D341Med (cell line): ENCODE measurements at regions not wholly inside any gene's neighbourhood (a gene's known extent, or its start where the extent isn't known, plus 50 kb on each side); places are given as distances from the start of the nearest gene placed in this dataset.

Experiments used
- DNase-seq: peaks from one replicate; pipeline ENCODE4 v3.0.0; 2012; ENCODE audit warnings: low spot score

GRCh38 chr7:106196460-106197021 lies 84.4 kb upstream of the SYPL1 start:
- DNase-seq = no peak

GRCh38 chr7:106193661-106194060 lies 81.5 kb upstream of the SYPL1 start:
- peak; percentile 86 for DNase-seq

GRCh38 chr7:106190589-106191330 lies 78.6 kb upstream of the SYPL1 start:
- DNase-seq = no peak

GRCh38 chr7:106187613-106188350 lies 75.7 kb upstream of the SYPL1 start:
- no peak for DNase-seq

- DNase-seq = no peak
These were observed 73.6 kb upstream of the SYPL1 start for GRCh38 chr7:106185719-106186118.

- no peak for DNase-seq
These were observed 71.8 kb upstream of the SYPL1 start for GRCh38 chr7:106183952-106184351.

- no peak for DNase-seq
These were observed 70.8 kb upstream of the SYPL1 start for GRCh38 chr7:106182904-106183303.

- no peak for DNase-seq
These were observed 69.7 kb upstream of the SYPL1 start for GRCh38 chr7:106181658-106182265.

- DNase-seq = no peak
These were observed 68.6 kb upstream of the SYPL1 start for GRCh38 chr7:106180721-106181120.

GRCh38 chr7:106179256-106179655 lies 67.1 kb upstream of the SYPL1 start:
- DNase-seq = no peak

GRCh38 chr7:106178593-106179134 lies 66.6 kb upstream of the SYPL1 start:
- no peak for DNase-seq

- no peak for DNase-seq
These were observed 65.9 kb upstream of the SYPL1 start for GRCh38 chr7:106177738-106178592.

GRCh38 chr7:106177300-106177690 lies 65.2 kb upstream of the SYPL1 start:
- no peak for DNase-seq

- DNase-seq = peak; percentile 92
These were observed 64.5 kb upstream of the SYPL1 start for GRCh38 chr7:106176414-106177299.

GRCh38 chr7:106175507-106175906 lies 63.4 kb upstream of the SYPL1 start:
- no peak for DNase-seq

- DNase-seq = no peak
These were observed 58.5 kb upstream of the SYPL1 start for GRCh38 chr7:106170651-106171050.

GRCh38 chr7:106169821-106170610 lies 57.9 kb upstream of the SYPL1 start:
- DNase-seq = no peak

- no peak for DNase-seq
These were observed 55.5 kb upstream of the SYPL1 start for GRCh38 chr7:106167439-106168136.
